ENCODE measurements at regions not wholly inside any gene's neighbourhood (a gene's known extent, or its start where the extent isn't known, plus 50 kb on each side); places are given as distances from the start of the nearest gene placed in this dataset.

- Histone ChIP-seq H3K79me2 (ENCODE audit: control insufficient read depth, insufficient read depth, low read length) (no peaks in the 10 kb centered on the region), H3K27me3 (ENCODE audit: control insufficient read depth in 2 of 2, insufficient read depth in 2 of 2, low read length in 2 of 2) (no peaks in the 10 kb centered on the region), H3K4me1 (ENCODE audit: control insufficient read depth, extremely low read depth, insufficient read depth, low read length) (no peaks in the 10 kb centered on the region), H4K20me1 (replicated peaks; ENCODE audit: control insufficient read depth, extremely low read depth, insufficient read depth, low read length) (no peaks in the 10 kb centered on the region), H3K36me3 (ENCODE audit: control insufficient read depth in 2 of 2, extremely low read depth in 1 of 2, insufficient read depth in 2 of 2, low read length in 2 of 2) (no peaks in the 10 kb centered on the region), H3K27ac (ENCODE audit: insufficient read depth, low read depth, low read length) (no peak overlapping the region), H3K9ac (replicated peaks; ENCODE audit: extremely low read depth, insufficient read depth, low read length) (no peak overlapping the region), H3K9me3 (replicated peaks; ENCODE audit: control insufficient read depth, insufficient read depth, low read length) (no peaks in the 10 kb centered on the region), H2AFZ (ENCODE audit: low read depth, low read length) (no peak overlapping the region), H3K4me3 (replicated peaks in 1 of 3; ENCODE audit: insufficient read depth in 1 of 3, low read depth in 1 of 3, low read length in 3 of 3) (no peak overlapping the region), H3K4me2 (ENCODE audit: insufficient read depth, low read length) (no peak overlapping the region), H3K9me1 (replicated peaks; ENCODE audit: control insufficient read depth, extremely low read depth, insufficient read depth, low read length) (no peaks in the 10 kb centered on the region)
- TF ChIP-seq POLR2A (IDR thresholded peaks at IDR 0.05; ENCODE audit: low read depth, low read length), result no peak
- TF ChIP-seq FOS (IDR thresholded peaks at IDR 0.05; ENCODE audit: borderline replicate concordance, insufficient read depth, low read length), result no peak
- TF ChIP-seq MAX (IDR thresholded peaks at IDR 0.05; ENCODE audit: insufficient read depth, insufficient read length), result no peak
- TF ChIP-seq JUN (IDR thresholded peaks at IDR 0.05; ENCODE audit: borderline replicate concordance, insufficient read depth, insufficient read length, low read depth), result no peak
- no peak for TF ChIP-seq POLR2AphosphoS5 (IDR thresholded peaks at IDR 0.05; ENCODE audit: insufficient read depth, low read depth, low read length)
- no peak for TF ChIP-seq EZH2 (IDR thresholded peaks at IDR 0.05; ENCODE audit: borderline replicate concordance, low read depth, low read length, severe bottlenecking)
- no peak for TF ChIP-seq GATA2 (IDR thresholded peaks at IDR 0.05; ENCODE audit: insufficient read depth, insufficient read length, low read depth, low read length)
- no peak for DNase-seq (ENCODE audit: low read depth, low spot score)
- dilution Hi-C loops (cut with MboI; ENCODE audit: extremely low pct_ligation_motif_present, low sequenced_read_pairs), result no loop called here
- ChIA-PET POLR2A (no interaction called here), CTCF (no interaction called here)
- FAIRE-seq, result no peak
- no TSS peak for BruUV-seq (replicated peaks)
- intact Hi-C loops (cut with micrococcal nuclease), result no loop called here
Measured at GRCh38 chr21:19683492-19683891, 1279.9 kb upstream of the TMPRSS15 start.

- Histone ChIP-seq H3K4me3 (replicated peaks in 1 of 3; ENCODE audit: insufficient read depth in 1 of 3, low read depth in 1 of 3, low read length in 3 of 3) (no peak overlapping the region), H4K20me1 (replicated peaks; ENCODE audit: control insufficient read depth, extremely low read depth, insufficient read depth, low read length) (no peaks in the 10 kb centered on the region), H3K9me3 (replicated peaks; ENCODE audit: control insufficient read depth, insufficient read depth, low read length) (no peaks in the 10 kb centered on the region), H3K27ac (ENCODE audit: insufficient read depth, low read depth, low read length) (no peak overlapping the region), H3K36me3 (ENCODE audit: control insufficient read depth in 2 of 2, extremely low read depth in 1 of 2, insufficient read depth in 2 of 2, low read length in 2 of 2) (no peaks in the 10 kb centered on the region), H3K27me3 (ENCODE audit: control insufficient read depth in 2 of 2, insufficient read depth in 2 of 2, low read length in 2 of 2) (no peaks in the 10 kb centered on the region), H3K4me2 (ENCODE audit: insufficient read depth, low read length) (no peak overlapping the region), H2AFZ (ENCODE audit: low read depth, low read length) (no peak overlapping the region), H3K79me2 (ENCODE audit: control insufficient read depth, insufficient read depth, low read length) (no peaks in the 10 kb centered on the region), H3K4me1 (ENCODE audit: control insufficient read depth, extremely low read depth, insufficient read depth, low read length) (no peaks in the 10 kb centered on the region), H3K9me1 (replicated peaks; ENCODE audit: control insufficient read depth, extremely low read depth, insufficient read depth, low read length) (no peaks in the 10 kb centered on the region), H3K9ac (replicated peaks; ENCODE audit: extremely low read depth, insufficient read depth, low read length) (no peak overlapping the region)
- ChIA-PET CTCF (no interaction called here), POLR2A (no interaction called here)
- dilution Hi-C loops (cut with MboI; ENCODE audit: extremely low pct_ligation_motif_present, low sequenced_read_pairs), result no loop called here
- FAIRE-seq (no peak), DNase-seq (ENCODE audit: low read depth, low spot score) (no peak)
- BruUV-seq (replicated peaks), result no TSS peak
- TF ChIP-seq CTCF (IDR thresholded peaks at IDR 0.05; ENCODE audit: extremely low read depth in 1 of 2, insufficient read depth in 1 of 2, low read depth in 1 of 2, low read length in 2 of 2) (no peak), MYC (IDR thresholded peaks at IDR 0.05; ENCODE audit: low read depth, low read length) (no peak), POLR2AphosphoS5 (IDR thresholded peaks at IDR 0.05; ENCODE audit: insufficient read depth, low read depth, low read length) (no peak), GATA2 (IDR thresholded peaks at IDR 0.05; ENCODE audit: insufficient read depth, insufficient read length, low read depth, low read length) (no peak), EZH2 (IDR thresholded peaks at IDR 0.05; ENCODE audit: borderline replicate concordance, low read depth, low read length, severe bottlenecking) (no peak), JUN (IDR thresholded peaks at IDR 0.05; ENCODE audit: borderline replicate concordance, insufficient read depth, insufficient read length, low read depth) (no peak), POLR2A (IDR thresholded peaks at IDR 0.05; ENCODE audit: low read depth, low read length) (no peak), MAX (IDR thresholded peaks at IDR 0.05; ENCODE audit: insufficient read depth, insufficient read length) (no peak), FOS (IDR thresholded peaks at IDR 0.05; ENCODE audit: borderline replicate concordance, insufficient read depth, low read length) (no peak)
- intact Hi-C loops (cut with micrococcal nuclease), result no loop called here
Measured at GRCh38 chr21:19684328-19684727, 1280.7 kb upstream of the TMPRSS15 start.

Measured in endothelial cell of umbilical vein (primary cell).